HG03060 (cell line): ENCODE measurements at regions not wholly inside any gene's neighbourhood (a gene's known extent, or its start where the extent isn't known, plus 50 kb on each side); places are given as distances from the start of the nearest gene placed in this dataset.
"Not testable (repeated sequence)": the region's sequence is repeated elsewhere in the genome, so short reads cannot be mapped to it uniquely, and the experiment has no call there.

Experiments used
- ATAC-seq: cut with Tn5 transposase; IDR thresholded peaks from one replicate; pipeline ENCODE4 v1.9.1; 2021; ENCODE audit warnings: low read depth, moderate number of reproducible peaks; ENCODE audit not compliant: unreplicated experiment

- ATAC-seq, result no peak
Measured at GRCh38 chr13:80093888-80094287, 247.0 kb downstream of the SPRY2 start.

DNA sequence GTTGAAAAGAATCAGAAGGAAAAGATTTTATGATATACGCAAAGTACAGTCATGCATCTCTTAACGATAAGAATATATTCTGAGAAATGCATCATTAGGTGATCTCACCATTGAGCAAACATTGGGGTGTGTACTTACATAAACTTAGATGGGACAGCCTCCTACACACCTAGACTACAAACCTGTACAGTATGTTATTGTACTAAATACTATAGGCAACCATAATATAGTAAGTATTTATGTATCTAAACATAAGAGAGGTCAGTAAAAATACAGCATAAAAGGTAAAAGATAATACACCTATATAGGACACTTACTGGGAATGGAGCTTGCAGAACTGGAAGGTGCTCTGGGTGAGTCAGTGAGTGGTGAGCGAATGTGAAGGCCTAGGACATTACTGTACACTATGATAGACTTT lies 254.6 kb downstream of the SPRY2 start:
- no peak for ATAC-seq

DNA sequence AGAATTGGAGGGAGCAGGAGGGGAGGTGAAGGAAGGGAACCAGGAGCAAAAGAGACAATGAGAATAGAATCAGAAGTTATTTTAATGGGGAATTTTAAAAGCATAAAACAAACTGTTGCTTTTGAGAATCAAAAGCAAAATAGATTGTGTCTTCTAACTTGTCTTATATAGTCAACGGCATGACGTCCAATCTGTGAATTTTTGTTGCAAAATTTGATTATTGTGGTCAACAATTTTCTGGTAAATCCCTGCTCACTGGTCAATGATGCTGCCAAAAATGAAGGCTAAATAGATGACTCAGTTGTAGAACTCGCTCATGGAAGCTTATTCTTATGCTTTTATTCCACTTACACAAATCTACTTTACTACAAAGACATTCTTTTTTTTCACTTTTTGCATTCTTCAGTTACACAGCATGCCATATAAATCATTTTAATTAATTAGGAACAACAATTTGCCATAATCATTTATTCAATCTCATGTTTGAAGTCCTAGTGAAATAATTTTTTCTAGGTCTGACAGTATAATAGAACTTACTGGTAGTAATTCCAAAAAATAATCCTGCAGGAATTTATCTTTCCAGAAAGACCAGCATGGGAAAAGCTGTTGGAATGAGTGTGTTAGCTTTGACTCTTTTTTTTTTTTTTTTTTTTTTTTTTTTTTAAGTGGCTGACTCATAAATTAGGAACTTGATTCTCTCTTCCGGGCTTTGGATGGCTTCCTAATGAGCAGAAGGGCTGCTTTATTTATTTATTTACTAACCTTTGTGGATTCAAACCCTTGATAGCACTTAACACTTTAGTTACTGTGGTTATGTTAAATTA lies 256.9 kb downstream of the SPRY2 start:
- ATAC-seq, result no peak

DNA sequence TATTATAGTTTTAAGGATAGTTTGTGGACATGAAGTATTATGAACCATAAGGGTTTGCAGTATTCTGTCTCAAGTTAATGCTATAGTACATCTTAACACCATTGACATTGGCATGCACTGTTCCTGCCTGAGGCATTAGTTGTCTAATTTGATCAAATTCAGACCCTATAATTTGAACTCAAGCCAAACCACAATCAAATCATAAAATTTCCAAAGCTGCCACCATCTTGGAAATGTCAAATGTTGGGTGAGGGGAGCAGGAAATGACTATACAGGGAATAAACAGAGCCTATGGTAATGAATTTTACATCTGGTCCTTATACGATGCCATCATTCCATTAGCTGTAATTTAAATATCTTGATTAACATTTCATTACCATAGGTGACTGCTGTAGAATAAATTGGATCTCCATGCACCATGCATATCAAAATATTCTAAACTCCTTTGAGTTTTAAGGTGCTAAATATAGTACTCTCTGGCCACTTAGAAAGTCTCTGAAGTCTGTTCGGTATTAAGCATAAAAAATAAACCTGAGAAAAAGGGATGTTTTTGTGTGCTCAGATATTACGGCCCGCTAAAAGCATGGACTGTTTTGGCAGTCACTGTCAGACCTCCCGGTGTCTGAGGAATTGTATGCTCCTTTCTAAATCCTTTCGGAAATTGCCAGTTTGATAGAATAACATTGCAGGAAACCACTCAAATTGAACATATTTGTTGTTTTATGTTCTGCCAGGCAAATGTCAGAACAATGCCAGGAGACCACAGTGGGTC lies 257.7 kb downstream of the SPRY2 start:
- no peak for ATAC-seq

DNA sequence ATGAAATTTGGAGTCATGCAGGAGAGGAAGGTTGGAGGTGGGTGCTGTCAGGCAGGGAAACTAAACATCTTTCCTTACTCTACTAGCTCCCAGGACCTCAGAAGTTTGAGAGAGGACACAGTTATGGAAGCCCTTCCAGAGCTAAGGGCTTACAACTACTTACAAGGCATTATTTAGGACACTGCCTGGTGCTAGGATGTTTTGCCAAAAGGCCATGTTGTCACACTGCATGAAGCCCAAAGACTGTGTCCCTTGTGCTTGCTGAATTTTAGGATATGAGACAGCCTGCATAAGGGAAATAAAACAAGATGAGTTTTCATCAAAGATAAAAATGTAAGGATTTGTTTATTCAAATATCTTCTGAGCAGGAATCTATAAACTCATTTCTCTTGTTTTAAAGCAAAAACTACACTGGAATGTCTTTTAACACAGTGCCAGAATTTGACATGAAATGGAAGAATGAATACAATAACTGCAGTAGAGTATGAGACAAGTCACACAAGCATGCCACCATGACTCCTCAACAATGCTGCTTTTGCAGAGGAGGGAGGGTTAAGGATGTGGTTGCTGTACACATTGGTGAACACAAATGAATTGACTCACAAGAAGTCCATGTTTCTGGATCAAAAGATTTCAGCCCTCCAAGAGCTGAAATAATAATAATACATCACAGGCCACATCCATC lies 258.4 kb downstream of the SPRY2 start:
- ATAC-seq, result no peak

DNA sequence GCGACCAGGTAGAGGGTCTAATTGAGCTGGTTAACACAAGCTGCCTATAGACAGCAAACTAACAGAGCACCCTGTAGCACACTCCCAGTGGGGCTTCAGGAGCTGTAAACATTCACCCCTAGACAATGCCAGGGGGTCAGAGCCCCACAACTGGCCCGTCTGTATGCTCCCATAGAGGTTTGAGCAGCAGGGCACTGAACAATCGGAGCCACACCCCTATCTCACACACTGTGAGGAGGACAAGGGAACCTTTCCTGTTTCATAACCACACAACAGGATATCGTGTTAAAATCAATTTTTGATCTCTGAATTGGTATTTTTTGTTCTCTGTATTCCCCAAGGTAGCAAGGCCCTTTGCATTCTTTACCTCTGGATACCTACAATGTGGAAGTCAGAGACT lies 266.1 kb downstream of the SPRY2 start:
- ATAC-seq, result no peak

DNA sequence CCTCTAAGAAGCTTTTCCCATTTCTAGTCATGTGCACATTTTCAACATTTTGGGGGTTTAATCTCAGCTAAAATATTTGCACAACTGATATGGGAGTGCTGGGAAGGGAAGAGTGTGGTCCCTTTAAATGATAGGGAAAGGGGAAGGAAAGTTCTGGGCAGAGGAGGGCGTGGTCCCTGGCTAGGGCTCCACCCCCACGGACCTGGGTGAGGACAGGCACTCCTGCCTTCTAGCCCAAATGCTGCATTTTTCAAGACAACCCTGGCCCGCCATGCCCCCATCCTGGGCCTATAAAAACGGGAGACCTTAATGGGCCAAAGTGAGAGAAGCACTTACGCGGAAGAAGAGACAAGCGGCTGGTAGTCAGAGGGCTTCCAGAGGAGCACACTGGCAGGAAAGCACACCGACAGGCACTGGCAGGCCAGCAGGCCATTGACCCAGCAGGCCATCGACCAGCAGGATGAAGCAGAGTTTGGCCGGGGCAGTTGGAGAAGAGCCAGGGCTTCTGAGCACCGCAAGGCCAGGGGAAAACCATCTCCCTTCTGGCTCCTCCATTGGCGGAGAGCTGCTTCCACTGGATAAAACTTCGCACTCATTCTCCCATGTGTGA lies 266.7 kb downstream of the SPRY2 start:
- ATAC-seq, result no peak

DNA sequence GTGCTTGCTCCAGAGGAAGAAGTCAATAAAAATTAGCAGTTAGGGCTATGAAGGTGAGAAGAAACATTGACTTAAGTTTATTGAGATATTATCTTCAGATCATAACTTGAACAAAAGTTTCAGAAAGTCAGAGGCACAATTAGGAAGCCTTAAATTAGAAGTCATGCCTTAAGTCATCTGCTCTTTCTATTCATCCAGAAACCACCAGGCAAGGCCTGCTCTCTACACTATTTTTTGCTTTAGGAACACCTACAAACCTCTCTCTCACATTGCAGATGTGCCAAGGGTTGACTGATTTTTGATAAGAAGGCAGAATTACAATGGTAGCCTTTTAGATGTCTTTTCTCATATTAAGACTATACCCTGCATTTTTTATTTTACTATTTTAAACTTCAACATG lies 268.7 kb downstream of the SPRY2 start:
- no peak for ATAC-seq

- ATAC-seq, result no peak
Measured at GRCh38 chr13:80070024-80070703, 270.8 kb downstream of the SPRY2 start.

GRCh38 chr13:80069374-80069773 lies 271.6 kb downstream of the SPRY2 start:
- no peak for ATAC-seq

DNA sequence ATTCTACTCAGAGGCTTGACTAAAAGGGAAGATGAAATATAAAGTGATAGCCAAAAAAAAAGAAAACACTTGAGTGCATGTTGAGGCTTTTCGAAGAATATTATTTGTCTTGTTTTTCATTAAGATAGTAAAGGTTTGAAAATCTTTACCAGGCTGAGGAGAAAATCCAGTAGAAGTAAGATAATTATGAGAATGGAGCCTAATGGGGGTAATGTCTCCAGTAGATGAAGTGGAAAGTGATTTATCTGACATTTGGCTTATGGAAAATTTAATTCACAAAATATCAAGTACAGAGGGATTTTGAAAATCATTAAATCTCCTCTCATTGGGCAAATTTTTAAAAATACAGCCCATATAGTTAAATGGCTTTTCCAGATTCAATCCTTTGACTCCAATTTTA lies 274.9 kb downstream of the SPRY2 start:
- ATAC-seq, result no peak

GRCh38 chr13:80062416-80062815 lies 278.5 kb downstream of the SPRY2 start:
- not testable (repeated sequence) for ATAC-seq

- ATAC-seq, result no peak
Measured at GRCh38 chr13:80059789-80060188, 281.1 kb downstream of the SPRY2 start.

DNA sequence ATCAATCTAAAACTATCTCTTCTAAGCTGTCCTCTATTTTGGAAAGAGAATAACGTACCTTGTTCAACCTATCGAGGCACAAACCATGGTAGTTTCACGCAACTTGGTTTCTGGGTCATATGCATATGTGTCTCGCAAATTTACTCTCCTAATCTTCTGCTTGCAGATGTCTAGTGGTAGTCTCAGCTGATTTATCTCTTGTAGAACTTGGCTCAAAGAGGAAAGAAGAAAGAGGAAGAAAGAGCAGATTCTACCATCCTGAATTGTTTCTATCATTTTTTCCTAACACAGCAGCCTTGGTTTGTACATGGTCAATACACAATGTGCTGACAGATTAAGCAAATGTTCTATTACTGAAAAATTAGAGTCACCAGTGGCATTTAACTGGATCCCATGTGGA lies 282.3 kb downstream of the SPRY2 start:
- no peak for ATAC-seq

DNA sequence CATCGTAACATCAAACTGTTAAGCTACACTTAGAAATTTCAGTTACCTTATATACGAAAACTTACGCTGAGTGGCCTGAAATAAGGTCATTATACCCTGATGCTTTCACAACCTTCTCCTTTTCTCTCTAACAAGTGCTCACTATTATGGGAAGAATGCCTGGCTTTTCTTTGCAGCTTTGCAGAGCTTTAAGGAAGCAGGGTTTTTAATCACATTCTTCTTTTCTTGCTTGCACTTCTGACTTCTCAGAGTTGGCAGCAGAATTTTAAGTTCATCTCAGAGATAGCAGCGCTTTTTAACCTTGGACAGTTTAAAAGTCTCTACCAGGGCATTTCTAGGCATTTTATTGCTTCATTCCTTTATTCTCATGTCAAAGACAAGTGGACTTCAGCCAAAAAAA lies 285.1 kb downstream of the SPRY2 start:
- ATAC-seq, result no peak

DNA sequence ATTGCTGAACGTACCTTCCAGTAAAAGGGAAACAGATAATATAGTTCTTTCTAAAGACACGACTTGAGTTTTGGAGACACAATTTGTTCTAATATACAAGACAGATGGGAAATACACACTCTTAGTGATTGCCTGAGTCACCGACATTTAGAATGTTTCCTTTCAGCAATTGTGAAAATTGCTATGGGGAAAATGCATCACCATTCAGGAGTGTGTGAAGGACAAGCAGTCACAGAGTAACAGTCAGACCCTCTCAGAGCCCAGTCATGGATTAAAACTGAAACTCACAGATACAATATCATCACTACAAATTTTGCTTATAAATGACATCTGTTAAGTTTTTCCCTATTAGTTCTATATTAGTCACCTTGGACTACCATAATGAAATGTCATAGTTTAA lies 286.1 kb downstream of the SPRY2 start:
- ATAC-seq, result no peak

- ATAC-seq, result no peak
Measured at GRCh38 chr13:80052286-80052685, 288.6 kb downstream of the SPRY2 start.

DNA sequence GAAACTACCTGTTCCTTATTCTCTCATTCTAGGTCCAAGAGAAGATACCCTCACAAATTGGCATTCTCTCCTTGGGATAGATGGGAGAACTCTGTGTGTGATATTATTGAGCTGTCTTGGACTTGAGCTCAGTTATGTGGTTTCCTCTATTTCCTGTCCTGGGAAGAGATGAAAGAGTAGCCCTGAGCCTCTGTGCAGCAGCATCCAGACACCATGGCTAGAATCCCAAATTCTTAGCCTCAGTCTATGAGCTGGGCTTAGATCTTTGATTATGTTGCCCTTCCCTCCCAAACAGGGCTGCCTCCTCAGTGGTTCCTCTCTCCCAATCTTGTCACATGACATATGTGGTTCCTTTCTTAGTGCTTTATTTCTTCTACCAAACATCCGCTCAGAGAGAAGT lies 290.7 kb downstream of the SPRY2 start:
- ATAC-seq, result no peak

GRCh38 chr13:80048802-80049201 lies 292.1 kb downstream of the SPRY2 start:
- peak; percentile 92 for ATAC-seq

DNA sequence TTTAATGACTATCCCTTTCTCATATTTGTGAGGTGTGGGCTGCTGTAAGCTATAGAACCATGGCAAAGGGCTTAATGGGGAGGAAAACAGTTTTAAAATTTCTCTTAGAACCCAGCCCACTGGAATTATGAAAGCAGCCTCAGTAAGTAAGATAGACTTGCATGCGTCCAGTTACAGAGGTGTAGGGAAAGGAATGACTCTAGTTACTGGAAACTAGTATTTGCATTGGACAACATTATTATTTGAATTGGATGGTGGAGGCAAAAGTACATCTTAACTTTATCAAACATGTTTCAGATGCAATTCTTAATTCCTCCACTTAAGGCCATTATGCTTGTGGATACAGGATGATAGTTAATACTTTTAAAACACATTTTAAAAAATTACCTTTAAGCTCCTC lies 292.9 kb downstream of the SPRY2 start:
- ATAC-seq, result no peak
